ENCODE measurements at regions not wholly inside any gene's neighbourhood (a gene's known extent, or its start where the extent isn't known, plus 50 kb on each side); places are given as distances from the start of the nearest gene placed in this dataset.

DNA sequence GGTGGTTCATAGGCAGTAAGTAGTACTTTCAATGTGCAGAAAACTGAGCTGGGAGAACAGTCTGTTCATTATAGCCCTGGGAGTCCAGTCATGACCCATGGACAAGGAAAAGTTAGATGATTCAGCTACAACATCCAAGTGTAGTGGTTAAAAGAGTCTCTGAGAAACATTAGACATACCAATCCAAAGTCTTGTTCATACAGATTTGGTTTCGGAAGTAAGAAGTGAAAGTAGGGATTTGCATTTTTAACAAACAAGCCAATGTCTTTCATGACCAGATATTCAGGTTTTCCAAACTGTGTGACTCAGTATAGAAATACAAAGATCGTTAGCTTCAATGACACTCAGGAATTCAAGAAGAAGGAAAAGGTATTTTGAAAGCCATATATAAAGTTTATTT lies 345.3 kb downstream of the SLITRK1 start:
- ATAC-seq (ENCODE audit: low read depth) (no peak), DNase-seq (no peak)
- H3K27me3 Mint-ChIP-seq: no peaks in the 10 kb centered on the region
- peaks cover 7% of the 10 kb centered on the region for H3K9me3 Mint-ChIP-seq (ENCODE audit: insufficient read depth)
- no peak for TF ChIP-seq EZH2 (IDR thresholded peaks at IDR 0.05; ENCODE audit: borderline replicate concordance, insufficient read depth, low read depth, low read length, poor library complexity, severe bottlenecking)
- TF ChIP-seq, protein P1, sequence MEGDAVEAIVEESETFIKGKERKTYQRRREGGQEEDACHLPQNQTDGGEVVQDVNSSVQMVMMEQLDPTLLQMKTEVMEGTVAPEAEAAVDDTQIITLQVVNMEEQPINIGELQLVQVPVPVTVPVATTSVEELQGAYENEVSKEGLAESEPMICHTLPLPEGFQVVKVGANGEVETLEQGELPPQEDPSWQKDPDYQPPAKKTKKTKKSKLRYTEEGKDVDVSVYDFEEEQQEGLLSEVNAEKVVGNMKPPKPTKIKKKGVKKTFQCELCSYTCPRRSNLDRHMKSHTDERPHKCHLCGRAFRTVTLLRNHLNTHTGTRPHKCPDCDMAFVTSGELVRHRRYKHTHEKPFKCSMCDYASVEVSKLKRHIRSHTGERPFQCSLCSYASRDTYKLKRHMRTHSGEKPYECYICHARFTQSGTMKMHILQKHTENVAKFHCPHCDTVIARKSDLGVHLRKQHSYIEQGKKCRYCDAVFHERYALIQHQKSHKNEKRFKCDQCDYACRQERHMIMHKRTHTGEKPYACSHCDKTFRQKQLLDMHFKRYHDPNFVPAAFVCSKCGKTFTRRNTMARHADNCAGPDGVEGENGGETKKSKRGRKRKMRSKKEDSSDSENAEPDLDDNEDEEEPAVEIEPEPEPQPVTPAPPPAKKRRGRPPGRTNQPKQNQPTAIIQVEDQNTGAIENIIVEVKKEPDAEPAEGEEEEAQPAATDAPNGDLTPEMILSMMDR (IDR thresholded peaks at IDR 0.05): no peak
- no peak overlapping the region for H2AFZ ChIP-seq (ENCODE audit: insufficient read depth, low read depth, low read length, poor library complexity, severe bottlenecking)
- H3K27ac ChIP-seq (ENCODE audit: low read length in 2 of 2): no peak overlapping the region
- no CpG with 5 or more reads among the region's 2 CpGs for WGBS (ENCODE audit: insufficient coverage)
- H3K36me3 ChIP-seq (replicated peaks in 1 of 2; ENCODE audit: control extremely low read depth in 1 of 2, control insufficient read depth in 1 of 2, extremely low read depth in 1 of 2, insufficient read depth in 2 of 2, low read length in 1 of 2): no peaks in the 10 kb centered on the region
- ChIA-PET POLR2A (no interaction called here), CTCF (no interaction called here)
- intact Hi-C loops (cut with micrococcal nuclease): no loop called here
- H3K4me3 Mint-ChIP-seq: no peak overlapping the region
- no peaks in the 10 kb centered on the region for H4K20me1 ChIP-seq (ENCODE audit: control insufficient read depth, insufficient read depth, low read length, poor library complexity, severe bottlenecking)
- no peak overlapping the region for H3K27ac Mint-ChIP-seq
- H3K27me3 ChIP-seq (replicated peaks in 1 of 4; ENCODE audit: control extremely low read depth in 1 of 4, control insufficient read depth in 3 of 4, insufficient read depth in 4 of 4, low read length in 3 of 4): no peaks in the 10 kb centered on the region
- no peaks in the 10 kb centered on the region for H3K4me1 Mint-ChIP-seq
- no peaks in the 10 kb centered on the region for H3K79me2 ChIP-seq (ENCODE audit: control insufficient read depth, insufficient read depth, low read length)
- H3K4me3 ChIP-seq (ENCODE audit: control extremely low read depth in 1 of 5, extremely low read depth in 1 of 5, insufficient read depth in 1 of 5, low read depth in 2 of 5, low read length in 4 of 5): no peak overlapping the region
- H3K9me3 ChIP-seq (ENCODE audit: control extremely low read depth in 1 of 3, control insufficient read depth in 2 of 3, insufficient read depth in 1 of 3, low read length in 2 of 3): peaks cover 0 to 4% (median 0%) of the 10 kb centered on the region in 3 donors
- no peak overlapping the region for H3K4me2 ChIP-seq (replicated peaks; ENCODE audit: low read depth, low read length, poor library complexity, severe bottlenecking)
- H3K4me1 ChIP-seq (ENCODE audit: control insufficient read depth in 2 of 2, insufficient read depth in 2 of 2, low read length in 2 of 2): no peaks in the 10 kb centered on the region
- no peak overlapping the region for H3K9ac ChIP-seq (ENCODE audit: low read length)

DNA sequence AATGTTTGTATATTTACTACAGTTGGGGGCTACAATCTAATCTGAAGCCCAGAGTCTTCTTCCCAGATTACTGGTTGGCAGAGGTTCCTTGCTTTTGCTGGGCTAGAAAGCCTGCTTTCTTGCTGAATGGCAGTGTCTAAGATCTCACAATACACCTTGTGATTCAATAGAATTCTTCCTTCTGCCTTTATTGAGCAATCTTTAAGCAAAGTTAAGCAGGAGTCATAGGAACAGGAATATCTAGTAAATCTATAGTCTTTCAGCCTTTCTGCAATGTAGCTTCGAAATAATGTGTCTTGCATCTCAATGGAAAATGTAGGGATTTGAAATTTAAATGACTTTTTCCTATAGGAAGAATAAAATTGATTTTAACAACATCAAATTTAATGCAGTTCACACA lies 346.1 kb downstream of the SLITRK1 start:
- Histone ChIP-seq H2AFZ (ENCODE audit: insufficient read depth, low read depth, low read length, poor library complexity, severe bottlenecking) (no peak overlapping the region), H3K4me3 (ENCODE audit: control extremely low read depth in 1 of 5, extremely low read depth in 1 of 5, insufficient read depth in 1 of 5, low read depth in 2 of 5, low read length in 4 of 5) (no peak overlapping the region), H3K4me1 (ENCODE audit: control insufficient read depth in 2 of 2, insufficient read depth in 2 of 2, low read length in 2 of 2) (no peaks in the 10 kb centered on the region), H3K4me2 (replicated peaks; ENCODE audit: low read depth, low read length, poor library complexity, severe bottlenecking) (no peak overlapping the region), H3K36me3 (replicated peaks in 1 of 2; ENCODE audit: control extremely low read depth in 1 of 2, control insufficient read depth in 1 of 2, extremely low read depth in 1 of 2, insufficient read depth in 2 of 2, low read length in 1 of 2) (no peaks in the 10 kb centered on the region), H3K27me3 (replicated peaks in 1 of 4; ENCODE audit: control extremely low read depth in 1 of 4, control insufficient read depth in 3 of 4, insufficient read depth in 4 of 4, low read length in 3 of 4) (no peaks in the 10 kb centered on the region), H3K27ac (ENCODE audit: low read length in 2 of 2) (no peak overlapping the region), H4K20me1 (ENCODE audit: control insufficient read depth, insufficient read depth, low read length, poor library complexity, severe bottlenecking) (no peaks in the 10 kb centered on the region), H3K79me2 (ENCODE audit: control insufficient read depth, insufficient read depth, low read length) (no peaks in the 10 kb centered on the region), H3K9me3 (ENCODE audit: control extremely low read depth in 1 of 3, control insufficient read depth in 2 of 3, insufficient read depth in 1 of 3, low read length in 2 of 3) (peaks cover 0 to 4% (median under 1%) of the 10 kb centered on the region in 3 donors), H3K9ac (ENCODE audit: low read length) (no peak overlapping the region)
- ATAC-seq (ENCODE audit: low read depth): no peak
- Mint-ChIP-seq H3K27ac (no peak overlapping the region), H3K9me3 (ENCODE audit: insufficient read depth) (peaks cover 7% of the 10 kb centered on the region), H3K4me1 (no peaks in the 10 kb centered on the region), H3K27me3 (no peaks in the 10 kb centered on the region), H3K4me3 (no peak overlapping the region)
- DNase-seq: no peak
- POLR2A ChIA-PET: no interaction called here
- CTCF ChIA-PET: no interaction called here
- no peak for TF ChIP-seq EZH2 (IDR thresholded peaks at IDR 0.05; ENCODE audit: borderline replicate concordance, insufficient read depth, low read depth, low read length, poor library complexity, severe bottlenecking)
- TF ChIP-seq, protein P1 (IDR thresholded peaks at IDR 0.05): no peak
- intact Hi-C loops (cut with micrococcal nuclease): no loop called here
- no CpG with 5 or more reads among the region's 1 CpG for WGBS (ENCODE audit: insufficient coverage)
